Kidney capillary endothelial cell (primary cell): ENCODE measurements at regions not wholly inside any gene's neighbourhood (a gene's known extent, or its start where the extent isn't known, plus 50 kb on each side); places are given as distances from the start of the nearest gene placed in this dataset.
"Not testable (repeated sequence)": the region's sequence is repeated elsewhere in the genome, so short reads cannot be mapped to it uniquely, and the experiment has no call there.

Source experiments
- DNase-seq: peaks from one replicate; pipeline ENCODE4 v3.0.0-alpha.2; 2018; ENCODE audit warnings: low spot score

DNA sequence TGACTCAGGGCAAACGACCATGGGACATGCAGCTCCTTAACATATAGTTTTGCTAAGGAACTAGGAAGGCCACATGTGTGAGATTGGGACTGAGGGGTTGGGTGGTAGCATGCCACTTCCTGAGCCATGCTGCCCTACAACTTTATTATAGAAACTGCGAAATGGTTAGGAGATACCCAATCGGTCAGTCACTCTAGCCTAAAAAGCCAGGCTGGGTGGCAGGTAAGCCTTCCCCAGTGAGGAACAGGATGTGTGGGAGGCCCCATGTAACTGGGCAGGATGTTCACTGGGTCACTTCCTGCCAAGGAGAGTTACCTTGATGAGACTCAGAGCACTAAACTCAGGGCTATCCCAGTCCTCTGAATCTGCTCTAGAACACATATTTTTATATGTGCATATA lies 123.5 kb downstream of the MAP3K7 start:
- no peak for DNase-seq

DNA sequence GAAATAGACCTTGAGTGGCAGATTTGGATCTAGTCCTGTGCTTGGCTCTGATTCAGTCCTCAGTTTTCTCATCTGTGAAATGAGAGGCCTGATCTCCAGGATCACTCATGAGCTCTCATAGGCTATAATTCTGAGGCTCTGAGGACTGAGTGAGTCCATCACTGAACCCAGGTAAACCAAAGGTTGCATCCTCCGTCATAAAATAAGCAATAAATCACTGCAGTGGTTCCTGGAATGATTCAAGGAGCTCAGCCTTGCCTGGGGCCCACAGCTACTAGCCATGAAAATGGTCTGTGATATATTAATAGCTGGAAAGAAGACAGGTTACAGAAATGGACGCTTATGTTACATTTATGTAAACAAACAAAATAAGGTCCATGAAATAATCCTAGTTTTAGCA lies 124.8 kb downstream of the MAP3K7 start:
- no peak for DNase-seq

DNA sequence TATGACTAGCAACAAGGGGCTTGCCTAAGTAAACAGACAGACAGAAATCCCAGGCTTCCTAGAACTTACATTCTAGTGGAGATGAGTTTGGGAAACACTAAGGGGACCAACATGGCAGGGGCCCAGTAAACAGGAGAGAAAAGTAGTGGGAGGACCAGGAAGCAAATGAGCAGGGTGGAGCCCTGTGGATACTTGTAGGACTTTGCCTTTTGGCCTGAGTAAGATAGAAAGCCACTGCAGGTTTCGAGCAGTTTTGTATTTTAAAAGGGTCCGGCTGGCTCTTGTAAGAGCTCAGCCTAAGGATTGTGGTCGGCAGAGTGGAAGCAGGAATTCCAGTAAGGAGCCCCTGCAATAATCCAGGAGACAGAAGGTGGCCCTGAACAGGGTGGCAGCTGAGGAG lies 125.5 kb downstream of the MAP3K7 start:
- DNase-seq, result no peak

DNA sequence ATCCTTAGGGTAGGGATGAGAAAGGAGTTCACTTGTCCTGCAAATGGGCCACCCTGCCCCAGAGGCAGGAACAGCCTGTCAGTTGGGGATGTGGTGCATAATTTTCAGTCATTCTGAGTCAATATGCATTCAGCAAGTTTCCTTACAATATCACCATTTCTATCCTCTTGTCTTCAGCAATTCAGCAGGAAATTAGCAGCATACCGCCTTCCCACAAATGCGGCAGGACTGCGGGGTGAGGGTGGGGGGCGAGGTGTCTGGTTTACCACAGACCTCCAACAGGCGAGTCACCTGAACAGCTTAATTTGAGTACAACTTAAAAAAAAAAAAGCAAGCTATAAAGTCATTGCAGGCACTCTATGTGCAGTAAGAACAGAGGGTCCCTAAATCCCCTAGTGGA lies 126.8 kb downstream of the MAP3K7 start:
- DNase-seq, result no peak

DNA sequence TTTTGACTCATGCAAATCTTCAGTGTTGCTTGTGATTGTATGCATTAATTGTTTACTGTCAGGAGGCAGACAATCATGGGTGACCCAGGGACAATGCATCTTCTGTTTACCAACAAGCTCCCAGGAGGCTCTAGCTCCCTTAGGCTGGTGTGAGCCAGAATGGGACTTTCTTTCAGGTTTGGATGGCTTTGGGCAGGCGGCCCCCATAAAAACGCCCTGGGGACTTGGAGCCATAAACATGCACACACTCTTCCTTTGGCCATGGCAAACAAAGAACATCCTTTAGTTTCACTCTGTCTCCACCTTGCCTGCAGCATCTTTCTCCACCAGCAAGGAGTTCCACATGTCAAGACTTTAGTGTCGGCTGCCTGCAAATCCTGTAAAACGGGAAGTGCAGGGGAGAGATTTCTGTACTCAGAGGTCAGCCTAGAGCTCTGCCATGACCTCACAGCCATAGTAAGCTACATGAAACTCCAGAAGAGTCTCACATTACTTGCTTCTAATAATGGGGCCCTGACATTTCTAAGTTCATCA lies 127.6 kb downstream of the MAP3K7 start:
- no peak for DNase-seq

DNA sequence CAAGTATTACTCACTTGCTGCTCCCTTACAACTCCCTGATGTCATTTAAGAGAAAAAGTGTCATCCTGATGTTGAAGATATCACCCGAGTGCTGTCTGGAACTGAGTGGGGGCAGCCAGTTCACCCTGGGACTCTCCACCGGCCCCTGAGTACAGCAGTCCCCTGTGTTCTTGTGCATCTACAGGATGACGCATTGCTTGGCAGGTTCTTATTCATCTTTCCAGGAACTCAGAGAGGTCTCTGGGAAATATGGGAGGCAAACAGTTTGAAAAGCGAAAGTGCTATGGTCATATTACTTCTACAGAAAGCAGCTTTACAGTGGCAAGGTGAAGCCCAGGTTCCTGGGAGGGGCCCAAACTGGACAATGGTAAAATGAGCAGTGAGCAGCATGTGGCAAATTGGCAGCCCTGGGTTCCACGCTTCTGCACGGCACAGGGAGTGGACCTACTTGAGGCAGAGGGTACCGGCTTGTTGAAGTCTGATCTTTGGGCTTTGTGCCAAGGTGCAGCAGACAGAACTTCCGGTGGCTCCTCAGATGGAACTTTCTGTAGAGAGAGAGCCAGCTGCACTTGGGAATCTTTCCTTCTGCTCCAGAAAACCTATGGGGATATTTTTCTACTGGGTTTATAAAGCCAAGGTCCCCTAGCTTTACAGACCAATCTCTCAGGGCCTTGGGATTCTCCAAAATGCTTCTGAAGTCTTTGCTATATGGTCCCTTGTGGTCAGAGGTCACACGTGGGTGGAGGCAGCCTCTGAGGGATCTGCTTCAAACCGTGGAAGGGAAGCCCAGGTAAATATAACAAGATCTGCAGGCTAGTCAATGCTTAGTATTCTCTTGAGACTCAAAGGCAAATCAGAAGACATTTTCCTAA lies 128.3 kb downstream of the MAP3K7 start:
- peak; percentile 4 for DNase-seq

DNA sequence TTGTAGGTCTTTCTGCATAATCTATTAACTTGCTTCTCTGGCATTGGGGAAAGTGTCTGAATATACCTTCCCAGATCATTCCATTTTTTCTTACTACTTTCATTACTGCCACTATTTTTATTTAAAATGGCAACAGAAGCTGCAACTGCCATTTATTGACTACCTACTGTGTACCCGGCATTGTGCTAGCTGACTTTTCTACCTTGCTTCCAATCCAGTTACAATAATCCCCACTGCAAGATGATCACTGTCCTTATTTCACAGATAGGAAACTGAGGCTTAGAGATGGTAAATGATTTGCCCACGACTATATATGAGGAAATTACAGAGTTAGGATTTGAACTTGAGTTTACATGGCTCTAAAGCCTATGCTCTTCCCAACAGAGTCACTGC lies 129.0 kb downstream of the MAP3K7 start:
- DNase-seq, result no peak

DNA sequence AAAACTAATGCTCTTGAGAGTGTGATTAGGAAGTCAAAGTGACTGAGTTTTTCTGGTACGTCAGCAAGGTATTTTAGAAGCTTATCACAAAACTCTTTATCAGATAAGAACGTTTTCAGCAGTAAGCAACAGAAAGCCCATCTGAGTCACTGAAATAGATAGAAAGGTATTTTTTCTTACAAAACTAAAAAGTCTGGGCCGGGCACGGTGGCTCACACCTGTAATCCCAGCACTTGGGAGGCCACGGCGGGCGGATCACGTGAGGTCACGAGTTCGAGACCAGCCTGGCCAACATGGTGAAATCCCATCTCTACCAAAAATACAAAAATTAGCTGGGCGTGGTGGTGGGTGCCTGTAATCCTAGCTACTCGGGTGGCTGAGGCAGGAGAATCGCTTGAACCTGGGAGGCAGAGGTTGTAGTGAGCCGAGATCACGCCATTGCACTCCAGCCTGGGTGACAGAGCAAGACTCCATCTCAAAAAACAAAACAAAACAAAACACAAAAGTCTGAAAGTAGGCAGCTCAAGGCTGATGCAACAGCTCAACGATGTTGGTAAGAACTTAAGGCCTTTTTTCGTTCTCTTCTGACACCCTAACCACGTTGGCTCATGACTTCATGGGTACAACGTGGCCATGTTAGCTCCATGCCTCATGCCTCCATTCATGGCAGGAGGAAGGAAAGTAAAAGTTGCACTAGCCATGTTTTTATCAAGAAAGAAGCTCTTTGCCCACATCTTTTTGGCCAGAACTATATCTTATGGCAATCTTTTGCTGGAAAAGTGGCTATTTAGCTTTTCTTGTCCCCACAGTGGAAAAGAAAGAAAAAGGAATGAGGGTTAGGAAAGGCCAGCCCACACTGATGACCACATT lies 129.6 kb downstream of the MAP3K7 start:
- not testable (repeated sequence) for DNase-seq

DNA sequence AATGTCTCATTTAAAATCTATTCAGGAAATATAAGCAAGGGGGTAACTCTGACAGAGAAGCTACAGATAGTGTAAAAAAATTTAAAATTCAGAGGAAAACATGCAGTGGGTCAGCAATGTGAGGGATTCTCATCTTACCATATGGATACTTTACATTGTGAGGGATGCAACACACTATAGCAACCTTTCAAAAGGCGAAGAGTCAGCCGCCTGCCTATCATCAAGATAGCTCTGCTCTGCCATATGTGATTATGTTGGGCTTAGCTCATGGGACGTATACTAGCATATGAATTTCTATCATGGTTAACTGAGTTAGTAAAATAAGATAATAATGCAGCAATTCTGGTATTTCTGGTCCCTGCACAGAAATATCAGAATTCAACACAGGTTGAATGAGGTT lies 130.9 kb downstream of the MAP3K7 start:
- DNase-seq, result no peak

DNA sequence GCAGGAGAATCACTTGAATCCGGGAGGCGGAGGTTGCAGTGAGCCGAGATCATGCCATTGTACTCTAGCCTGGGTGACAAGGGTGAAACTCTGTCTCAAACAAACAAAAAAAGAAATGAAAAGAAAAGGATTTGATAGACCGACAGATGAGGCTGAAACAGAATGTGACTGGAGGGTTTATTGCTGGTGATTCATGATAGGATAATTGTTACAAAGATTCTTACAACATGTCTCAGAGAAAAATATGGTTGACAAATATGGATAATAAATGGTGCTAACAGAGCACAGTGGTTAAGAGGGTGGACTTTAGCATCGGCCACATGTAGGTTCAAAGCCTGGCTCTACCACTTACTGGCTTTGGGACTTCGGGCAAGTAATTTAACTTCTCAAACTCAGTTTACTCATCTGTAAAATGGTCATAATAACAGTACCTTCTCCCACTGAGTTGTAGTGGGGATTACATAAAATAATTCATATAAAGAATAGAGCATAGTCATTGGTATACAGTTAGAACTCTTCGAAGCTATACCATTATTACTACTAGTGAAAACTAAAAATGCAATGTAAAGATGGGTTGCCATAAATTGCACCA lies 131.9 kb downstream of the MAP3K7 start:
- no peak for DNase-seq

DNA sequence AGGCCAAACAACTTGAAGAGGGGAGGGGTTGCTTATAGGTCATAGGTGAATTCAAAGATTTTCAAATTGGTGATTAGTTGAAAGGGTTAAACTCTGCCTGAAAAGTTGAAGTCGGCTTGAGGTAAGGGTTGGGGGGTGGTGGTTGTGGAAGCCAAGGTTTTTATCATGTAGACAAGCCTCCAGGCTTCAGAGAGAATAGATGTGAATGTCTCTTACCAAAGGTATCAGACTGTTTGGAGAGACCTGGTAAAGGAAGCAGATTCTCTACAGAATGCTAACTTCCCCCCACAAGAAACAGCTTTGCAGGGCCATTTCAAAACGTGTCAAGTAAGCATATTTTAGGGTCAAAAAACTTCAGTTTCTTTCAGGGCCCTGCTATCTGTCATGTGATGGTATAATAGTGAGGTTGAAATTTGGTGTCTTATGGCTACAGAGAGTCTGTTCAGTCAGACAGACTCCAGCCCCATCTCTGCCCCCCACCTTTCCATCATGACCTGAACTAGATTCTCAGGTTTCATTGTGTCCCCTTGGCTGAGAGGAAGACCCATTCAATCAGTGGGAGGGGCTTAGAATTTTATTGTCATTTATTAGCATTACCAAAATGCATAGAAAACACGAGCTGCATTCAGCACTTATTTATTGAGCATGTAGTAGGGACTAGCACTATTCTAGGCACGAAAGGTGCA lies 136.5 kb downstream of the MAP3K7 start:
- DNase-seq, result no peak

DNA sequence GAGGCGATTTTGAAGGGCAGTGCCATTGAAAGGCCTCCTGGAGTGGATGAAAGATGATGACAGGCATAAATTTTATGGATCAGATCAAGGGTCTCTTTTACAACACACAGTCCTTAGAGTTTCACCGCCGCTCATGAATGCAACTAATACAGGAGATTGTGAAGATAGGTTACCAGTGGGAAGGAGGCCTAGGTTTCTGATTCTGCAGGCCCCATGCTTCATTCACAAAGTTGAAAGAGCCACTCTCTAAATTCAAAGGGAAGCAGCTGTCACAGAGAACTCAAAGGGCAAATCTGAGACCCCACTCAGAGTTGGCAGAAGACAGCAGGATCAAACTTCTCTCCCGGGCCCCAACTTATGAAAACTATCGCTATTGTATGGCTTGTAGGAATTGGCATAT lies 137.6 kb downstream of the MAP3K7 start:
- no peak for DNase-seq

DNA sequence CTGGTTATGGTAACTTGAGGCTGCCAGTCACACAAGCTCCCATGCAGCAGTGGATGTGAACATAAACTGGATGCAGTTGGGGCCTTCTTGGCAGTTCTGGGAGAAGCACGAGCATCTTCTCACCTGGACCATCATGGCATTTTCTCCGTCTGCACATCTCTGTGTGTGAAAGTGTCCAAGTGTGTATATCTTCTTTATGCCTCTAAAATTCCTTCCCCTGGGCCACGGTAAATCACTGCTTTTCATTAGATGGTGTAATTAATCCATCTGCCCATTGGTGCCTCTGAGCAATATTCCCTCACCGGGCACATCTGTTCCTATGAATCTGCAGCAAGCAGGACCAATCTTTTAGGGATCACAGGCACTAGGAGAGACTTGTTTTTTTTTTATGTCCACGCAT lies 138.0 kb downstream of the MAP3K7 start:
- DNase-seq, result no peak

DNA sequence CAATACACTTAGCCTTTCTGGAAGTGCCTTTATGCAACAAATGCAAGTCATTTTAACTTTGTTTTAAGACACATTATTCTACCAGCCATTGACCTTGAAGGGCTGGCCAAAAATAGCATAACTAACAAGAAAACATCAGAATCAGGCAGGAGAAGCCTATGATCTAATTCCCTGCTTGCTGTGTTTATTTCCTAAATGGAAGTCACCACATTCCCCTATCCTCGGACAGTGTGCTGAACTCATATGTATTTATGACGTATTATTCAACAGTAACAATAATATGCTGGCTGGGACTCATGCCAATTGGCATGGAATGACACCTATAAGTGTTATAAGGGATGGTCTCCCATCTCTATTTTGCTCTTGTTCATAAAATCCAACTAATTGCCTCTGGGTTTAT lies 140.7 kb downstream of the MAP3K7 start:
- DNase-seq, result no peak

DNA sequence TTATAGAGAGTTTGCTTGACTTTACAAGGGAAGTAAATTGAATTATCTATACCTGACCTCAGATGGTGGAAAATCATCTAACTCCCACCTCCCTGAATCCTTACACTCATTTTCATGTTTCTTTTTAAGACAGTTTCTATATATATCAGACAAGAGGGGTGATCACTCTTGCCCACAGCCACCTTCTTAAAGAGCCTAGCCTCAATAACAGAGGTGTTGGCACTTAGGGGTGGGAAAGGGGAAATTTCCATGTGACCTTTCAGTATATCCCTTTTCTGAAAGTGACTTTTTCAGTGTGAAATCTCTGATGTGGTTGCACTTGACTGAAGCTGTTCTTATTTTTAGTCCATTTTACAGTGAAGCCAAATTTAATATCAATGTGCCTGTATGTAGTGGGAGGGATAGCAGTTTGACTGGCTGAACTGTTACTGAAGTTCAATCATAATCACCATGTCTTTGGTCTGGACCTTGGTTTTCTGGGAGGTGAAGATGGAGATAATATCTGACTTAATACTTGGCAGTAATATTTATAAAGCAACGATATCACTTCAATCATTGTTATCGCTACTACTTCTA lies 141.3 kb downstream of the MAP3K7 start:
- DNase-seq, result no peak

DNA sequence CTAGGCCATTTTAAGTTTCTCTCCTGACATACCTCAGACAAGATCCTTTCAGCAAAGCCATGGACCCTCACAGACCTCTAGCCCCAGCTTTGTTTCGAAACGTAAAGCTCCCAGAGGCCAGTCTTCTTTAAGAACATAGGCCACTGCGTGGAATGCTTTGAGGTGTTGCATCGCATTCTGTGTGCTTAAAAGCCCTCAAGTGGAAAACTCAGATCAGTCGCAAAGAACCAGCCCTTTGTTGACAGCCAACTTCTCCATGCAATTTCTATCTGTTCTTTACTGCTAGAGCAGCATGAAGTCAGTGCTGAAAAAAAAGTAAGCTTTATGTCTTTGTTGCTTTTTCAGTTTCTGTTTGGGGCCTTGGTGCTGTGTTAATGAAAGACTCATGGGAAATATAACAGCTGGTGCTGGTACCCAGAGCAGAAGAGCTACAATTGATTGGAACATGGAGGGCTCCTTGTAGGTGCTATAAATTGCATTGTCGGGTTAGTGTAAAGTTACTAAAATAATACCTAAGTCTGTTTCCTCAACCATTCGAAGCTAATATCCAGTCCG lies 142.6 kb downstream of the MAP3K7 start:
- DNase-seq, result no peak

DNA sequence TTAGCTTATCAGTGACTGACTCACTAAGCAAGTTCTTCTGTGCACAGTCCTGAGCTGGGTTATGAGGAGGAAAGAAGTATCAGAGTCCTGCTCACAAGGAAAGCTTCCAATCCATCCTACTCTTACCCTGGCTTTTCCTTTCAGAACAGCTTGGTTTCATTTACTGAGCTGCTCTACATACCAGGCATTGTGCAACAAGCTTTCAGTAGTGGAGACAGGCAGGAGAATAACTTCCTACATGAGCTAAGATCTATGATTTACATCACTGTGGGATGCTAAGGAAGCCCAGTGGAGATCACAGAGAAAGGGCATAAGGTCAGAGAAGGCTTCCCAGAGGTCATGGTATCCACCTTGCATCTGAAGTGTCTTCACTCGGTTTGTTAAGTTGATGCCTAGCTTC lies 144.5 kb downstream of the MAP3K7 start:
- DNase-seq, result no peak

DNA sequence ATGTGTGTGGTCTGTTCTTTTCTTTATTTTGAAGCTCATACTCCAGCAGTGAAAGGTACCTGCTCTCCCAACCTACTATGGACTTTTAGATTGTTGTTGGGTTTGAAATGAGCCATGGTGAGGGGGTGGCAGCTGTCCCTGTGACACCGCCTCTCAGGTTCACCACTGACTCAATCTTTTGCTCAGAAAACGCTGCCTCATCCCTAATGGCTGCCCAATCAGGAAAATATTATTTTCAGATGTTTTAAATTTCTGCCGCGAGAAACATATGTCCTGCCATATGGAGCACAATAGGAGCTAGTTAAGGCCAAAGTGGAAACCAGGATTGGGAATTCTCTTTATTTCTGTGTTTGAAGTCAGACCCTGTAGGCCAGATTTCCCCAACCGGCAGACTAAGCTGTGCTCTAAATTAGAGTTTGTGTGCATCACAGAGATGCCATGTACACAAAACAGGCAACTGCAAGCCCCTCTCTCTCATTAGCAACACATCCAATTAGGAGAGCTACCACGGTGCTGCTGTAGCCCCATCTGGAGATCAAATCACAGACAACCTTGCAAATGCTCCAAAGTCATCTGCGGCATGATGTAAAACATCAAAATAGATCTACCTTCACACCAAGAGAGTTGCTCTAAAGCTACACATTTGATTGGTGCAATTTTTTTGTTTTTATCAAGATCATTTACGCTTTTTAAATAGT lies 144.1 kb upstream of the BACH2 start:
- DNase-seq, result no peak

DNA sequence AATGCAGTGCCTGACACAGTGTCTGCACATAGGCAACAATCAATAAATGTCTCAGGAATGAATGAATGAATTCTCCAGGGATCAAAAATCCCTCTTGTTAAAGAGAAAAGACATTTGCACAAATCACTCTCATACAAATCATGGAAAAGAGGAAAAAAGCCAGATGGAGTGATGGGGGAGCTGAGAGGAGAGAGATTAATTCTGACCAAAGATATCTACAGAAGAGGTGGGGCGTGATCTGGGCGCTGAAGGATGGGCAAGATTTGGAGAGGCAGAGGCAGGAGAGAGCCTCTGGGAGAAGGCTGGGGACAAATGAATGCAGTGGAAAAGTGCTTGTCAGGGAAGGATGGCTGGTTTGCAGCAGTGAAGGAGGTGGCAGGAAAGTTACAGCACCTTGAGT lies 142.9 kb upstream of the BACH2 start:
- DNase-seq, result no peak

DNA sequence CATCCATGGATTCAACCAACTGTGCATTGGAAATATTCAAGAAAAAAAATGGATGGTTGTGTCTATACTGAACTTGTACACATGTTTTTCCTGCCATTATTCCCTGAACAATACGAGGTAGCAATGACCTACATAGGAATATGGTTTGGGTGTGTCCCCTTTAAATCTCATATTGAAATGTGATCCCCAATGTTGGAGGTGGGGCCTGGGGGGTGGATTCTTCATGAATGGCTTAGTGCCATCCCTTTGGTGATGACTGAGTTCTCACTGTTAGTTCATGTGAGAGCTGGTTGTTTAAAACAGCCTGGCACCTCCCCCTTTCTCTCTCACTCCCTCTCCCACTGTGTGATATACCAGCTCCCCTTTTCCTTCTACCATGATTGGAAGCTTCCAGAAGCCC lies 139.8 kb upstream of the BACH2 start:
- DNase-seq, result no peak
